CD14-positive monocyte (primary cell): ENCODE measurements at regions not wholly inside any gene's neighbourhood (a gene's known extent, or its start where the extent isn't known, plus 50 kb on each side); places are given as distances from the start of the nearest gene placed in this dataset.
"Not testable (repeated sequence)": the region's sequence is repeated elsewhere in the genome, so short reads cannot be mapped to it uniquely, and the experiment has no call there.

Experiments
- DNase-seq, 3 donors: peaks; one replicate each; pipeline ENCODE4 v3.0.0-alpha.2; 2011 to 2022
- H2AFZ ChIP-seq: 2 replicates; pipeline ENCODE4 v1.6.0; 2012; ENCODE audit warnings: mild to moderate bottlenecking, low read depth, low read length, inconsistent platforms; ENCODE audit not compliant: insufficient read depth, poor library complexity, severe bottlenecking
- H3K27ac ChIP-seq, 2 donors: 1 replicate in 1 of 2; 2 replicates in 1 of 2; pipeline ENCODE4 v1.5.1; 2012 to 2013; ENCODE audit warnings: low read length in 2 of 2, control low read depth in 1 of 2, inconsistent platforms in 1 of 2, low read depth in 1 of 2, mild to moderate bottlenecking in 1 of 2
- H3K27me3 ChIP-seq, 2 donors: one replicate each; pipeline versions ENCODE4 v1.6.0 to v1.6.1; 2011 to 2013; ENCODE audit warnings: low read length in 2 of 2; ENCODE audit not compliant: control insufficient read depth in 2 of 2, insufficient read depth in 2 of 2
- H3K36me3 ChIP-seq, 2 donors: replicated peaks in 1 of 2; 1 replicate in 1 of 2; 2 replicates in 1 of 2; pipeline versions ENCODE4 v1.5.1 to v1.6.1; 2012 to 2013; ENCODE audit warnings: low read length in 2 of 2, control low read depth in 1 of 2, inconsistent platforms in 1 of 2, mild to moderate bottlenecking in 1 of 2; ENCODE audit not compliant: insufficient read depth in 2 of 2, control insufficient read depth in 1 of 2
- H3K4me1 ChIP-seq, 2 donors: 1 replicate in 1 of 2; 2 replicates in 1 of 2; pipeline versions ENCODE4 v1.5.1 to v1.6.1; 2012 to 2013; ENCODE audit warnings: low read length in 2 of 2, control low read depth in 1 of 2, inconsistent platforms in 1 of 2, mild to moderate bottlenecking in 1 of 2, moderate library complexity in 1 of 2; ENCODE audit not compliant: insufficient read depth in 2 of 2, control insufficient read depth in 1 of 2
- H3K4me2 ChIP-seq: replicated peaks from 2 replicates; pipeline ENCODE3; 2012; ENCODE audit warnings: low read length, moderate library complexity, mild to moderate bottlenecking; ENCODE audit not compliant: poor library complexity, severe bottlenecking; ENCODE audit errors: extremely low read depth
- H3K4me3 ChIP-seq, 3 experiments: fragments of 200-600 bp in 1 of 3; sonication (generic) in 1 of 3; replicated peaks in 1 of 3; 1 replicate in 2 of 3; 2 replicates in 1 of 3; pipeline ENCODE4 v1.5.1; 2011 to 2013; ENCODE audit warnings: low read length in 3 of 3, mild to moderate bottlenecking in 3 of 3, control low read depth in 2 of 3, low read depth in 2 of 3, inconsistent platforms in 1 of 3, moderate library complexity in 1 of 3
- H3K79me2 ChIP-seq: 2 replicates; pipeline ENCODE4 v1.6.0; 2012; ENCODE audit warnings: mild to moderate bottlenecking, control low read depth, inconsistent platforms, low read length, moderate library complexity; ENCODE audit not compliant: insufficient read depth
- H3K9ac ChIP-seq: 2 replicates; pipeline ENCODE4 v1.6.0; 2017; ENCODE audit warnings: low read length, mild to moderate bottlenecking; ENCODE audit not compliant: insufficient read depth, poor library complexity, severe bottlenecking
- H3K9me3 ChIP-seq, 2 donors: replicated peaks in 1 of 2; 1 replicate in 1 of 2; 2 replicates in 1 of 2; pipeline versions ENCODE4 v1.5.1 to v1.6.1; 2012 to 2013; ENCODE audit warnings: low read length in 2 of 2, control low read depth in 1 of 2; ENCODE audit not compliant: control insufficient read depth in 1 of 2, insufficient read depth in 1 of 2
- H4K20me1 ChIP-seq: 2 replicates; pipeline ENCODE4 v1.6.0; 2012; ENCODE audit warnings: mild to moderate bottlenecking, low read length, control low read depth, moderate library complexity; ENCODE audit not compliant: insufficient read depth
- H3K27ac Mint-ChIP-seq, 7 donors: one replicate each; pipeline ENCODE4 v1.8.0; 2020; ENCODE audit warnings: mild to moderate bottlenecking in 7 of 7, mixed read lengths in 7 of 7, moderate library complexity in 6 of 7, inconsistent platforms in 2 of 7
- H3K27me3 Mint-ChIP-seq, 3 donors: one replicate each; pipeline ENCODE4 v1.8.0; 2021 to 2022; ENCODE audit warnings: low read depth in 3 of 3, mild to moderate bottlenecking in 3 of 3, mixed read lengths in 3 of 3, moderate library complexity in 3 of 3, inconsistent platforms in 1 of 3
- H3K36me3 Mint-ChIP-seq, 2 donors: one replicate each; pipeline ENCODE4 v1.8.0; 2020; ENCODE audit warnings: mixed read lengths in 2 of 2, inconsistent platforms in 1 of 2, mild to moderate bottlenecking in 1 of 2
- H3K4me1 Mint-ChIP-seq: one replicate; pipeline ENCODE4 v1.8.0; 2020; ENCODE audit warnings: mild to moderate bottlenecking, mixed read lengths
- H3K4me3 Mint-ChIP-seq, 2 donors: one replicate each; pipeline ENCODE4 v1.8.0; 2020; ENCODE audit warnings: mild to moderate bottlenecking in 2 of 2, mixed read lengths in 2 of 2, moderate library complexity in 1 of 2
- H3K9me3 Mint-ChIP-seq, 7 donors: one replicate each; pipeline ENCODE4 v1.8.0; 2020 to 2022; ENCODE audit warnings: mixed read lengths in 7 of 7, mild to moderate bottlenecking in 6 of 7, moderate library complexity in 6 of 7, inconsistent platforms in 2 of 7
- CTCF ChIP-seq: fragments of 200-600 bp; IDR thresholded peaks from one replicate; pipeline ENCODE4 v1.8.0; 2022; ENCODE audit warnings: antibody characterized with exemption, mild to moderate bottlenecking
- WGBS: methylation state at CpG from one replicate; pipeline ENCODE4 v1.1.5; 2013; ENCODE audit warnings: missing lambda C conversion rate; ENCODE audit not compliant: insufficient coverage; 5-methylcytosine and 5-hydroxymethylcytosine counted together
- intact Hi-C, 2 donors: fragments of 100-400 bp; cut with micrococcal nuclease; formaldehyde crosslinking; loops; one replicate each; pipeline versions ENCODE4 v1.15.0 to v1.15.1; 2023

- H3K4me2 ChIP-seq, result no peak overlapping the region
- H3K4me3 ChIP-seq, result no peak overlapping the region
- peaks cover 0 to 2% of the 10 kb centered on the region in 2 donors for H3K9me3 ChIP-seq
- H4K20me1 ChIP-seq, result no peaks in the 10 kb centered on the region
- Mint-ChIP-seq H3K4me3 (no peak overlapping the region), H3K4me1 (no peaks in the 10 kb centered on the region), H3K36me3 (no peaks in the 10 kb centered on the region), H3K27ac (no peak overlapping the region), H3K9me3 (peaks cover 0 to 7% (median 3%) of the 10 kb centered on the region in 7 donors), H3K27me3 (peaks cover 0 to 2% (median 0%) of the 10 kb centered on the region in 3 donors)
- no peak overlapping the region for H2AFZ ChIP-seq
- H3K36me3 ChIP-seq, result no peaks in the 10 kb centered on the region
- no peak for TF ChIP-seq CTCF
- no peak for DNase-seq
- intact Hi-C loops, result no loop called here
- H3K27me3 ChIP-seq, result peaks cover 0 to 2% of the 10 kb centered on the region in 2 donors
- no peaks in the 10 kb centered on the region for H3K79me2 ChIP-seq
- H3K4me1 ChIP-seq, result no peaks in the 10 kb centered on the region
- H3K27ac ChIP-seq, result no peak overlapping the region
- H3K9ac ChIP-seq, result no peak overlapping the region
These were observed 203.4 kb upstream of the PELI2 start for GRCh38 chr14:55914771-55915170.

- Histone ChIP-seq H3K4me1 (no peaks in the 10 kb centered on the region), H3K4me2 (no peak overlapping the region), H3K79me2 (no peaks in the 10 kb centered on the region), H3K4me3 (no peak overlapping the region), H4K20me1 (no peaks in the 10 kb centered on the region), H2AFZ (no peak overlapping the region), H3K9me3 (peaks cover 0 to 2% of the 10 kb centered on the region in 2 donors), H3K27me3 (peaks cover 0 to 2% of the 10 kb centered on the region in 2 donors), H3K27ac (no peak overlapping the region), H3K9ac (no peak overlapping the region), H3K36me3 (no peaks in the 10 kb centered on the region)
- Mint-ChIP-seq H3K4me3 (no peak overlapping the region), H3K36me3 (no peaks in the 10 kb centered on the region), H3K4me1 (no peaks in the 10 kb centered on the region), H3K27ac (no peak overlapping the region), H3K27me3 (peaks cover 0 to 2% (median 0%) of the 10 kb centered on the region in 3 donors), H3K9me3 (peaks cover 0 to 7% (median 4%) of the 10 kb centered on the region in 7 donors)
- no CpG with 5 or more reads among the region's 1 CpG for WGBS
- DNase-seq, result no peak
- TF ChIP-seq CTCF, result no peak
- intact Hi-C loops, result no loop called here
These were observed 202.8 kb upstream of the PELI2 start for GRCh38 chr14:55915456-55915855.

- H3K79me2 ChIP-seq, H3K4me3 Mint-ChIP-seq, H3K4me1 Mint-ChIP-seq, H3K27ac Mint-ChIP-seq, H3K4me2 ChIP-seq, DNase-seq, H3K4me3 ChIP-seq, H3K4me1 ChIP-seq, H4K20me1 ChIP-seq, H3K27ac ChIP-seq, H3K9me3 ChIP-seq, H3K36me3 ChIP-seq, intact Hi-C loops, H3K9ac ChIP-seq, H3K27me3 Mint-ChIP-seq, H2AFZ ChIP-seq, H3K27me3 ChIP-seq, H3K36me3 Mint-ChIP-seq: not testable (repeated sequence)
- peaks cover 0 to 12% (median 5%) of the 10 kb centered on the region in 7 donors for H3K9me3 Mint-ChIP-seq
- WGBS, result 86% methylated on average over 3 of the region's 13 CpGs
These were observed 198.4 kb upstream of the PELI2 start for GRCh38 chr14:55919800-55920199.
